ENCODE measurements at regions not wholly inside any gene's neighbourhood (a gene's known extent, or its start where the extent isn't known, plus 50 kb on each side); places are given as distances from the start of the nearest gene placed in this dataset.
"Not testable (repeated sequence)": the region's sequence is repeated elsewhere in the genome, so short reads cannot be mapped to it uniquely, and the experiment has no call there.

DNA sequence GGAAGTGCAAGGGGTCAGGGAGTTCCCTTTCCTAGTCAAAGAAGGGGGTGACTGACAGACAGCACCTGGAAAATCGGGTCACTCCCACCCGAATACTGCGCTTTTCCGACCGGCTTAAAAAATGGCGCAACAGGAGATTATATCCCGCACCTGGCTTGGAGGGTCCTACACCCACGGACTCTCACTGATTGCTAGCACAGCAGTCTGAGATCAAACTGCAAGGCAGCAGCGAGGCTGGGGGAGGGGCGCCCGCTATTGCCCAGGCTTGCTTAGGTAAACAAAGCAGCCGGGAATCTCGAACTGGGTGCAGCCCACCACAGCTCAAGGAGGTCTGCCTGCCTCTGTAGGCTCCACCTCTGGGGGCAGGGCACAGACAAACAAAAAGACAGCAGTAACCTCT is 333.8 kb downstream of the CENPW start:
- DNase-seq = not testable (repeated sequence)

DNA sequence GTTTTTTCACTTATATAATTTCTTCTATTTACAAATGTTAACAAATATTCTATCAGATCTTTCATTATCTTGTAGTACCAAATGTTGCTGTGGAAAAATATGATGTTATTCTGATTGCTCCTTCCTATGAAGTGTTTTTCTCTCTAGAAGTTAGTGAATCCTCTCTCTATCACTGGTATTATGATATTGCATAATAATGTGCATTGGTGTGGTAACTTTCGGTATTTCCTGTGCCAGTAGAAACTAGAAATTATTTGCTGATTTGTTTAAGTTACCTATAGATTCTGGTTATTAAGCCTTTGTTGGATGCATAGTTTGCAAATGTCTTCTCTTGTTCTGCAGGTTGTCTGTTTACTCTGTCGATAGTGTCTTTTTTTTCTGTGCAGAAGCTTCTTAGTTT is 342.5 kb downstream of the CENPW start:
- no peak for DNase-seq

DNA sequence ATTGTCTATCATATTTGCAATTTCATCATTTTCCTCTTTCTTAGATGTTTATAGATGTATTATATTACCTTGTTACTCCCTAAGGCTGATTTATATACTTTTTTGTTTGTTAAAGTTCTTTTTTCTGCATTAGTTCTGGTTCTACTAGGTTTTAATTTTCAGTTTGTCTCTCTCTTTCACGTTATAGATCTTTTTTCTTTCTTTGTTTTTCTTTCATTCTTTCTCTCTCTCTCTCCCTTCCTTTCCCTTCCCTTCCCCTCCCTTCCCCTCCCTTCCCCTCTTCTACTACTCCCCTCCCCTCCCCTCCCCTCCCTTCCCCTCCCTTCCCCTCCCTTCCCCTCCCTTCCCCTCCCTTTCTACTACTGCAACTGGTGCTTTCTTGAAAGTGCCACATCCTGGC is 345.3 kb downstream of the CENPW start:
- no peak for DNase-seq

DNA sequence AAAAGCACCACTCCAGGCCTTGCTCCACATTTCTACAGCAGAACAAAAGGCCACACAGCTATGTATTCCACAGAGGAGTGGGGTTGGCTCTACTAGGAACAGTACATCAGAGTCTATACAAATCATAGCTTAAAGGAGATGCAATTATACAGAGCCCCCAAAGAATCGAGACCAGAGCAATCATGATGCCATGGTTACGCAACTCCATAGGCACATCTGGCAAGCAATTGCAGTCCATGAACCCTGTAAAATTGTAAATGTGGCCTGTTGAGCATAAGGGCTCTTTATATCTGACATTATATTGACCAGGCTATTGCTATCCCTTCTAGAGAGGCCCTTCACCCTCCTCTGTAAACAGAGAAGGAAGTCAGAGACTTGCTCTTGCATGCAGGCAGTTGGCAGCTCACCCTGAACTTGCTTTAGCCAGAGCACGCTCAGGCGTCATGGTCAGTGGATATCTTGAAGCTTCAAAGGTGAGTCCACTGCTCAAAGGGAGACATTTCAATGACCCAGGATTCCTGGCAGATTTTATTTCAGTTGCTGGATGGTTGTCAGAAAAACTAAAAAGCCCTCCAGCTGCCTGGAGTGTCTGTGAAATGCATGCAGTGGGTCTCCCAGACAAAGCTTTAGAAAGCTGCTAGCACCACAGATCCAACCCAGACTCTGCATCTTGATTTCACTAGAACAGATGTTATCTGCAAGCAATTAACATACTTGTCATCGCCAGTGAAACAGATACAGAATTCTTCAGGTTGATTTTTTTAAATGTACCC is 357.2 kb downstream of the CENPW start:
- DNase-seq = peak; percentile 24

DNA sequence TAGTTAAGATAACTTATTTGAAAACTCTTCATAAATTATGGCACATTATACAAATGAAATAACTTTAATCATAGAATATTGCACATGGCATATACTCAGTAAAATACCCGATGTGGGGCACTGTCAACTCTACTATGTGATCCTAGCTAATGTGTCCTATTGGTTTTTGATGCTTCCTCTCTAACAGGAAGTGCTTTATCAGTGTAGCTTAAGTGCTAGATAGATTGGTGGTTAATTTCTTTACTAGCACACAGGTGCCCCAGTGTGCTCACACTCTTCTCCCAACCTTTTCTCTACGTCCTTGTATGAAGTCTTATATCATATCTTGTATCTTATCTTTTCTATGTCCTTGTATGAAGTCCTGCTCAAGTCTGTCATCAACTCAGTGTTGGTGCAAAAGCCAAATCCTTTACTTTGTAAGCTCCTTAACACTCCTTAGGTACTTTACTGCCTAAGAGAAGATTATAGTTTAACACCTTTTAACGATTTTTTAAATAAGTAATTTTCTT is 358.9 kb downstream of the CENPW start:
- DNase-seq = no peak

DNA sequence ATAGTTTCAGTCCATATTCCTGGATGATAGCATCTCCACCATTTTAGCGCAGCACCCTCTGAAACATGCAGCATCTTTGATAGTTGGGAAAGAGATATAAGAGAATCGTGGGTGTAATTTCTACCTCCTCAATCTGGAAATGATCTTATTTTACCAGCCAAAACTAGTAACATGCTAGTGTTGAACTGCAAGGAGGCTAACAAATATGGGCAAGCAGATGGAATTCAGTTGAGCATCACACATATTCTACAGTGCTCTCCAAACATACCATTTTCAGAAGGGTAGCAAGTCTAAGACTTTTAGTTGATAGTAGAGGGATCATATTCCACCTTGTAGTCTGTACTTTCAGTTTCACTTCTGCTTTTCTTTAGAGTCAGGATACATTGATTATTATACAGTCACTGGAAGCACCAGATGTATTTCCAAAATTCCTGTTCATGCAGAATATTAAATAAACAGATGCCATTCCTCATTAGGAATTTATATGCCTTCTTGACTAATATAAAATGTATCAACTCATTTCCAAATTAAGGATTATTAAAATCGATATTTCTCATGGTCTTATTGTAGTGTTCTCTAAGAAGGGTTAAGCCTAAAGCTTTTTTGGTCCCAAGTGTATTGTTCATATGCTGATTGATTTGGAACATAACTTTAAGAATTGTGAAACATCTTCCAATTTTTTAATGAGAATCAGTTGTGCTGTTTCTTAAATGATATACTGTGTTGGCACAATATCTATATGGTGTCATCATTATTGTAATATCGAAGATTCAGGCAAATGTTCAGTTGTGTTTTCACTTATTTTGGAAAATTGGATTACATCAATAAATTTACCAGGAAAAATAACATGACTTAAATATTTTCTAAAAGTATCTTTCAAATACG is 362.0 kb downstream of the CENPW start:
- no peak for DNase-seq

DNA sequence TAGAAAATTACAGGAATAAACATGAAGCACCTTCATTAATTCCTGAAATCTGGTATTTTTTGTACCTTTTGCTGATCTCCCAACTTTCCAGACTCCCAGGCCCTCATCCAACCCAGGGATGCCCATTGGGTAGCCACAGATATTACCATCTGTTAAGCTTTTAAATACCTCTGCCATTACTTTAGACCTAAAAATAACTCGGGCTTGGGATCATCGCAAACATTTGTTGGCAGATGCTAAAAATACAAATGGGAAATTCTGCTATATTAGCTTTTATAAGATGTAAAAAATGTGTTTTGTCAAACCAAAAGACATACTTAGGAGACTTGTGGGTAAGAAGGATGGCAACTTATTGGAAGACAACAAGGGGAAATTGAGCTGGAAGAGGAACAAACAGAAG is 376.1 kb downstream of the CENPW start:
- no peak for DNase-seq

DNA sequence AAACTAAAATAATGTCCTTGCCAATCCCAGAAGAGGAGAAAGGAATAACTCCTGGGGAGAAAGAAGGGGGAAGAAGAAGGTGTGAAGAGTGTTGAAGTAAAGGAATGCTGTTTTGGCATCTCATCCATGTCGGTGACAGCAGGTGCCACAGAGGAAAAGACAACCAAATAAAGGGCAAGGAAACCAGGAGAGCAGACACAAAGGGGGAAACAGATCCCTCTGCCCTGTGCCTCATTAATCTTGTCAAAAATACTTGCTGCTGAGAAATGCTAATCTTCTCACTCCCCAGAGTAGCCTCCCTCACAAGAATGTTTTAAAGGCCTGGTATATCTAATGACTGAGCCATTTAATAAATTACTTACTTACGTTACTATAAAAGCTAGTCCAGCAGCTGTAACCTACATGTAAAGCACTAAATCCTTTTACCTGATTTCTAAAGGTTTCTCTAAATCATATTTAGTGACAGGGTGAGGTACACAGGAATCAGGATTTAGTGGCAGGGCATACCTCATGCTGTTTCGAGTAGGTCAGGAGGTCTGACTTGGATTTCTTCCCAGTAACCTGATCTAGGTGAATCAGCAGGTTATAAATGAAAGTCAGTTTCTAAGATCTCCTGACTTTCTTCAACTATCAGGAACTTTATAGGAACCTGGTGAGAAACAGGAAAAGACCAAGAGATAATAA is 377.1 kb downstream of the CENPW start:
- DNase-seq = no peak

DNA sequence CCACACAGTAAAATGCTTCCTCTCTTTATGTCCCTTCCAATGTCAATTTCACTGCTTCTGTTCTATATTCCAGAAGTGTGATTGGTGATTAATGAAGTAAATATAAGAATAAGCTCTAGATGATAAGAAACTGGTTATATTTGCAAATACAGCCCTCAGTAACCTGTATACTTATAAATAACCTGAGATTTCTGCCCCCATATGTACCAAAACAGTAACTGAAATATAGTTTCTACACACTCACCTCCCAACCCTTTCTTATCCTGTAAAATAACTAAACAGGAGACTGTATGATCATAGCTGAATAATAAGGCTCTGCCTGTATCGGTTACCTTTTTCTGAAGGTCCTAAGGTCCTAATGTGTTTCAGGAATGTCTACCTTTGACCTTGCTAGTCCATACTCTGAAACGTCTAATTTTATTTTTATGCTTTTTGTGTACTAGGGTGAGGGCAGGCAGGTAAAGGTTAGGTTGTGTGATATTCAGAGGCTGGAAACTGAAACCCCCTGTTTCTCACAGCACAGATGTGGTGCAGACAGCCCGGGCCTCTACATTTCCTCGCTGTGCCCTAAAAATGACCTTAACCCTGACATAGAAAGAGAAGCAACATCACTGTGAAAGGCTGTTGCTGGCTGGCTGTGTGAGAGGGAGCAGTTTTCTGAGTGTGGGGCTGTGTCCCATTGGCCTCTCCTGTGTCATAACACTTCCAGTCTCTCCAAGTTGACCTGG is 378.8 kb downstream of the CENPW start:
- no peak for DNase-seq

DNA sequence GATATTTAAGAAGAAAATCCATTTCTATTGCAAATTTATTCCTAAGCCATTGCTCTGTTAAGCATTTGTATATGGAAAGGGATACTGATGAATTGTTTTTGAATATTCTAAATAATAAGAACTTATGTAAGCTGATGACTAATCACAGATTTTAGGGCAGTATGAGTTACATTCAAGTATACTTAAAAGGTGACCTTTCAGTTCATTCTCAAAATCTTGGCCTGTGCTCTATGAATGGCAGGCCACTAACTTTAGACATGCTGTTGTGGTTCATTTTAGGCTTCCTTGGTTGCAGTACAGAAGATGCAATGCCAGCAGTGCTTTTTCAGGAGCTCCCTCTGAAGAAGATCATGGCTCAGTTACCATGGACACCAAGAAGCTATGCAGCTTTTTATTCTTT is 380.4 kb downstream of the CENPW start:
- no peak for DNase-seq

DNA sequence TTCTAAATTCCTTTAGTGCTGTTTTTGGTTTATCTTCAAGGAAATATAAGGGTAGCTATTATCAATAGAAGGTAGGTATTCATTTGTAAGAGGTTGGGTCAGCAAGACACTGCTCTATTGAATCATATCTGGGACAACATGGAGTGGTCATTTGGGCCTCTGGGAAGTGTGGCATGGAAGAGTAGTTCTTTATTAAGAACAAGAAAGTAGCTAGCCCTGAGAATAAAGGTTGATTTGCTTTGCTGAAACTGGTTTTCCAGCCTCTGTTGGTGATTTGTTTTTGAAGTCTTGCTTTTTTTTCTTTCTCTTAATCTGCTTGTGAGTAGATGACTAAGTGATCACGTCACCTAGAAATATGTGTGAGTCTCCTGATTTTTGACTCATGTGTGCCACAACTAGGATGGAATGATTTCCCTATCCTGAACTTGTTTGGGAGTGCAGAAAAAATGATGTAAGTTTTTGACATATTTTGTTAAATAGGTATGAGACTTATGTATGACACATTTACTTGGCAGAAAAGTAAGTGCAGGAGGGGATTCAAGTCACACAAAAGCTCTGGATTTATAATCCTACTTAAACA is 381.8 kb downstream of the CENPW start:
- no peak for DNase-seq

DNA sequence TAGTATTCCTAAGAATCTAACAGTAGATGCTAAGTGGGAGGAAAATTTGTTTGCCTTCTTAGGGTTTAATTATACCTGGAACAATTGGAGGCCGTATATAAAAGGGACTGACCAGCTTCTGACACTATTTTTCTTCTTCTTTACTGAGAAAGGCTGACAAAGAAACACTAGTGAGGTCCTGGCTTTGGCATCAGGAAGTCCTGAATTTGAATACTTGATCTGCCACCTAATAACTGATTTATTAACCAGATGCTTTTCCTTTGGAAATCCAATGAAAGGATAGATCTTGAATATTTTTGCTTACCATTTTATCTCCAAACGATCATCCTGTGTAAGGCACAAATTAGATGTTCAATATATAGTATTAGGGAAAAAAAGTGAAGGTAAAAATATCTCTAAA is 382.5 kb downstream of the CENPW start:
- DNase-seq = no peak

DNA sequence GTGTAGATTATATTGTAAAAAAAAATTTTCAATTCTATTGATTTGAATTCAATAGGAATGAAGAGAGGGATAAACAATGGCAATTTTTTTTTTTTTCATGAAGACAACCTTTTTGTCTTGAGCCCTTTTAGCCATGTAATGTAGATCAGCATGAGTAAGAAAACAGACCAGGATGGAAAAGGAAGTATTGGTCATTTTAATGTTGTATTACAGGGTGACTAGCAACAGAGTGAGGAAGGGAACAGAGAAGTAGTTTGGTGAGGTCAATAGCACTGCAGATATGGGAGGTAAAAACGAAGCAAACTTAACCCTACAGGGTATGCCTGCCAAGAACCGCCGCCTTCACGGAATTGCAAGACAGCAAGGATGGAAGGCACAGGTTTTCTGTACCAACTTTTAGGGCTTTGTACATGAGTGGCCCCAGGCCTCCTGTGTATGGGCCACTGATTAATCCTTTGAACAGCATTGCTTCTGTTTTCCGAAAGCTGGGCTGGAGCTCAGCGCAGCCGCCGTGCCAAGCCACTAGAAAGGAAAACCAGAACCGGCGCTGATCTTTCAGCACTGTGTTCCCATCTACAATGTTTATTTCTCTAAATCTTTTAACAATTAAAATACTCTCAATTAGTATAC is 383.7 kb downstream of the CENPW start:
- DNase-seq = no peak

DNA sequence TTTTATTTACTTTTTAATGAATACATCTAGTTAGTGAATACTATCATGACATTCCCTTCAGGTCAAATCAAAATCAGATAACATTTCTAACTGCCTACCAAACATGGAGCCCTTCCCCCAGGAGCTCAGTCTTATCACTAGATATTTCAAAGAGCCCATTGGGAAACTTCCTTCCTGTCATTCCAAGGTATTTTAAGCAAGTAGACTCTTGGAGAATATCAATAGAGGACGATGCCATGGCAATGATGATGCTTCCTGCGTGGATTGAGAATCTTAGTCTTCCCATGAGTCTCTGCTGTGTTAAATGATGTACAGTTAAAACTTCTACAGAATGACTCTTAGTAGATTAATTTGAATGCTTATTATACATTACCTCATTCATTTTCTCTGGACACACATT is 384.9 kb downstream of the CENPW start:
- no peak for DNase-seq

DNA sequence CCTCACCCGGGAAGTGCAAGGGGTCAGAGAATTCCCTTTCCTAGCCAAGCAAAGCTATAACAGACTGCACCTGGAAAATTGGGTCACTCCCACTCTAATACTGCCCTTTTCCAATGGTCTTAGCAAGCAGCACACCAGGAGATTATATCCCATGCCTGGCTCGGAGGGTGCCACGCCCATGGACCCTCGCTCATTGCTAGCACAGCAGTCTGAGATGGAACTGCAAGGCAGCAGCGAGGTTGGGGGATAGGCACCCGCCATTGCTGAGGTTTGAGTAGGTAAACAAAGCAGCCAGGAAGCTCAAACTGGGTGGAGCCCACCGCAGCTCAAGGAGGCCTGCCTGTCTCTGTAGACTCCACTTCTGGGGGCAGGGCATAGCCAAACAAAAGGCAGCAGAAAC is 386.5 kb downstream of the CENPW start:
- not testable (repeated sequence) for DNase-seq

DNA sequence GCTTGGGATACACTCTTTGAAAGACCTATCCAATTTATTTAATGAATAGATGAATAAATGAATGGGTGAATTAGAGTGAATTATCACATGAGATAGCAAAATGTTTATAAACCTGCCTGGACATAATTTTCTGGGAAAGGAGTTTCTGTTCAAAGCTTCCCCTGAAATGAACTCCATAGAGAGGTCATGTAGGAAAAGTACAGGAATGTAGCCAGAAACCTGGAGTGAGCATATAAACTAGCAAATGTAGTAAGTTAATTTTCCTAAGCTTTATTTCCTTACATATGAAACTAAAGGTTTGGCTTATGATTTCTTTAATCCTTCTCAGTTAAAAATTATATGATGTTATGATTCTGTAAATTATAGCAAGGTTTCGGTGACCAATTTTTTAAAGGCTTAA is 380.3 kb upstream of the RSPO3 start:
- no peak for DNase-seq

DNA sequence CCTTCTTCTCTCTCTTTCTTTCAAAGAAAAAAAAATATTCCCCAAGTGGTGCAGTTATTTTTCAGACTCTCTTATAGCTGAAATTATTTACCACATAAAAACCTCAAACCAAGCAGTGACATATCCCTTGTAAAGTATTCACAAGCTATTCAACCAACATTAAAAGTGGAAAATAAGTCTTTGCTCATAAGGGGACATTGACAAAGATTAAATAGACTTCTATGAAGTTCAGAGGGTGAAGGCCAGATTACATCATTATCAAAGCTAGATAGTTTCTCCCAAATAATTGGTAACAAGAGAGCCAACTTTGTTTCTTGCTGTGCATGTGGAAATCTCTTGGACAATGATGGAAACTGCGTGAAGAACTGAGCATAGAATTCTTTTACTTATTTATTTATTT is 379.8 kb upstream of the RSPO3 start:
- DNase-seq = no peak

DNA sequence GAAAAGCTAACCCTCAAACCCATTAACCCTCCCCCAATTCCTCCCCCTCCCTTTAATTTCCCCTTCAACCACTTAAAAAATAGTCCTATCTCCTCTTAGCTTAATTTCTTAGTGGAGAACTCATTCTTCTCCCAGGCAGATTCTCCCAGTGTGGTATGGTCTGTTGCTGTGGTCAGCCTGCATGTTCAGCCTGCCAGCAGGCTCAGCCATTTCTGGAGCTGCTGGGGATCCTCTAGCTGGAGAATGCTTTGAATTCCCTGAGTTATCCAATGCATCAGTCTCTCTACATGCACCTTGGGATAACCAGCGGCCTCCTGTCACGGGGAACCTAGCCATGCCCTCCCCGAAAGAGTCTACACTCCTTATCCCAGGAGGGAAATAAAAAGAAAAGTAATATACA is 375.4 kb upstream of the RSPO3 start:
- DNase-seq = no peak

DNA sequence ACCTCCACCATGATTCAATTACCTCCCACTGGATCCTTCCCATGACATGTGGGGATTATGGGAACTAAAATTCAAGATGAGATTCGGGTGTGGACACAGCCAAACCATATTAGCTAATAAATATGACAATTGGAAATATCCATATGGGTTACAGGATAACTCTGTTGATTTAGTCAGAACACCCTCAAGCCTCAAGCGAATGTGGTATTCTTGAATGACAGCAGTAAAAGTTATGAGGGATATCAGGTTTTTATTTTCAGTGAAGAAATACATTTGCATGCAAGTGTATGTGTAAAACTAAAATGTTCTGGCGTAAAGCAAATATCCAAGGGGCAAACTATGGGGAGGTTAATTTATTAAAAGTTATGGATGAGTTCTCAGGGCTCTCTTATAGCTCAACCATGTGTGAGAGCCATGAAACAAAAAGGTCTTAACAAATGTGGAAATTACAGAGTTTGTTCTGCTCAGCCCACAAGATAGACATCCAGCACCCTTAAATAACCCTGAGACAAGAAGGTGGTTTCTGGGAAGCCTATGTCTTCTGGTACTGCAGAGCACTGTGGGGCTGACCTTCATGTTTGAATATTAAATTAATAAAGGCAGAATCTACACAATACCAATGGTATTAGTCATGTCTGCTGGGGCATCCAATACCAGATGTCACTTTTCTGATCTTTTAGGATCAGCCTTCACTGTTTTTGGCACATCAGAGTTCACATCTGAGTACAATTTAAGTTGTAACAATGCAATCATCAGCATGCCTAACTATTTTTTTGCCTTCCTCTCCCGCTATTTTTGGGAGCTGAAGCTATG is 370.5 kb upstream of the RSPO3 start:
- DNase-seq = no peak

DNA sequence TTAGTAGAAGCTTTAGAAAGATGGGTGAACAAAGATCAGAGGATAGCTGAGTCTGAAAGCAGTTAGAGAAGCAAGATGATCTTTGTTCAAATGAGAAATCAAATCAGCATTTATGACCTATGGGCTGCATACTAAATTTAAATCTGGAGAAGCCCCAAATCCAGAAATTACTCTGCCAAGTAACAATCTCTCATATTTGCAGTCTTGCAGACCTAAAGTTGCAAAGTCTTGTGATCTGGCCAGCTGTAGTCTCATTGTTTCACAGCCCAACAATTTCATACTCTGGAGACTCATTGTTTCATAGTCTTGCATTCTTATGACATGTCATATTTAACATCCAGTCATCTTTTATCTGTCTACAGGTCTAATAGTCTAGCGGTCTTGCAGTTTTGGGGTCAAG is 364.9 kb upstream of the RSPO3 start:
- DNase-seq = peak; percentile 27

DNA sequence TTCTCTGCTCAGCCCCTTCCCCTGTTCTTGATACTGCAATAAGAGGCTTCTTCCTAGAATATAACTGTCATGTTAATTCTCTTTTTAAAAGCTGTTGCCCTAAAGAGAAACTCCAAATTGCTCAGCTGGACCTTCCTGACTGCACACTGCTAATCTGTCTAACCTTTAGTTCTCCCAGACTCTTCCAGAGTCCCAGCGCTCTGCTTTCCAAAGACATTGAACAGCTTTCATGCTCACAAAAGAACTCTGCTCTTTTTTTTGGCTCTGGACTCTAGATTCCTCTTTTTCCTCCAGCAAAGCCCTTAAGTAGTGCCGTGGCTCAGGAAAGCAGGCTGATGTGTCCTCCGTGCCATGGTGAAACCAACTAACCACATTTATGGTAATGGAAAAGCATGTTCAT is 356.6 kb upstream of the RSPO3 start:
- DNase-seq = no peak

All from femur (tissue), 1 donor.